ENCODE measurements at regions not wholly inside any gene's neighbourhood (a gene's known extent, or its start where the extent isn't known, plus 50 kb on each side); places are given as distances from the start of the nearest gene placed in this dataset.

GRCh38 chr2:225842939-225843338, 443.4 kb downstream of the NYAP2 start:
- DNase-seq, result no peak
- Histone ChIP-seq H3K27me3 (ENCODE audit: insufficient read depth, low read length) (no peaks in the 10 kb centered on the region), H2BK120ac (ENCODE audit: low read depth, low read length, poor library complexity, severe bottlenecking) (no peak overlapping the region), H3K4me2 (ENCODE audit: insufficient read depth, insufficient read length, low read length) (no peak overlapping the region), H4K20me1 (ENCODE audit: control insufficient read depth, insufficient read depth, insufficient read length) (no peaks in the 10 kb centered on the region), H4K8ac (replicated peaks; ENCODE audit: insufficient read length, low read depth, low read length) (no peak overlapping the region), H3T11ph (ENCODE audit: low read length) (no peak overlapping the region), H3K79me1 (ENCODE audit: insufficient read depth, low read depth, low read length, poor library complexity, severe bottlenecking) (no peaks in the 10 kb centered on the region), H3K4ac (ENCODE audit: low read depth, low read length) (no peak overlapping the region), H3K56ac (ENCODE audit: insufficient read length, low read depth, low read length) (no peak overlapping the region), H3K23ac (ENCODE audit: insufficient read length, low read depth, low read length) (no peak overlapping the region), H3K9me3 (ENCODE audit: control insufficient read depth, low read depth, low read length) (no peaks in the 10 kb centered on the region), H3K23me2 (ENCODE audit: insufficient read length, low read depth, low read length, poor library complexity, severe bottlenecking) (no peaks in the 10 kb centered on the region), H3K14ac (ENCODE audit: insufficient read depth, low read length) (no peak overlapping the region), H2BK15ac (ENCODE audit: low read depth, low read length) (no peak overlapping the region), H3K18ac (ENCODE audit: insufficient read length, low read depth, low read length) (no peak overlapping the region), H3K79me2 (ENCODE audit: insufficient read depth, low read length) (no peaks in the 10 kb centered on the region), H3K4me1 (ENCODE audit: insufficient read depth, low read length) (no peaks in the 10 kb centered on the region), H2AFZ (ENCODE audit: low read length) (no peak overlapping the region), H2BK12ac (ENCODE audit: insufficient read length, low read depth, low read length) (no peak overlapping the region), H2BK5ac (ENCODE audit: insufficient read length, low read length) (no peak overlapping the region), H2AK5ac (ENCODE audit: insufficient read length, low read length) (no peak overlapping the region), H2BK20ac (ENCODE audit: low read depth, low read length, poor library complexity, severe bottlenecking) (no peak overlapping the region), H3K9ac (ENCODE audit: extremely low read depth, insufficient read length, low read length) (no peak overlapping the region), H4K91ac (ENCODE audit: insufficient read length, low read depth, low read length) (no peak overlapping the region), H4K5ac (ENCODE audit: insufficient read length, low read depth, low read length) (no peak overlapping the region), H3K27ac (ENCODE audit: insufficient read length, low read depth, low read length) (no peak overlapping the region)
- Mint-ChIP-seq H3K9me3 (no peaks in the 10 kb centered on the region), H3K4me1 (no peaks in the 10 kb centered on the region), H3K4me3 (no peak overlapping the region), H3K36me3 (ENCODE audit: insufficient read depth in 1 of 3, low read depth in 3 of 3) (no peaks in the 10 kb centered on the region), H3K27ac (no peak overlapping the region), H3K27me3 (ENCODE audit: low read depth) (peaks cover 1% of the 10 kb centered on the region; the same call in 1 of the 2 replicates)
- TF ChIP-seq CTCF (conservative IDR thresholded peaks at IDR 0.05), result no peak
- WGBS (ENCODE audit: extremely low coverage, insufficient read length, low lambda C conversion rate), result no CpG with 5 or more reads among the region's 1 CpG

Data from H9 (cell line).